GM23248 (cell line): ENCODE measurements at regions not wholly inside any gene's neighbourhood (a gene's known extent, or its start where the extent isn't known, plus 50 kb on each side); places are given as distances from the start of the nearest gene placed in this dataset.

Experiments
- EZH2 ChIP-seq: fragments of 200-600 bp; sonication (generic); IDR thresholded peaks from 2 replicates; pipeline ENCODE4 v1.6.1; 2018; ENCODE audit warnings: antibody characterized with exemption, mild to moderate bottlenecking; ENCODE audit not compliant: insufficient read depth, poor library complexity, severe bottlenecking
- EZH2phosphoT487 ChIP-seq: fragments of 200-600 bp; sonication (generic); IDR thresholded peaks from 2 replicates; pipeline ENCODE4 v1.6.1; 2018; ENCODE audit warnings: antibody characterized with exemption, moderate library complexity, mild to moderate bottlenecking, low read depth; ENCODE audit not compliant: insufficient read depth

DNA sequence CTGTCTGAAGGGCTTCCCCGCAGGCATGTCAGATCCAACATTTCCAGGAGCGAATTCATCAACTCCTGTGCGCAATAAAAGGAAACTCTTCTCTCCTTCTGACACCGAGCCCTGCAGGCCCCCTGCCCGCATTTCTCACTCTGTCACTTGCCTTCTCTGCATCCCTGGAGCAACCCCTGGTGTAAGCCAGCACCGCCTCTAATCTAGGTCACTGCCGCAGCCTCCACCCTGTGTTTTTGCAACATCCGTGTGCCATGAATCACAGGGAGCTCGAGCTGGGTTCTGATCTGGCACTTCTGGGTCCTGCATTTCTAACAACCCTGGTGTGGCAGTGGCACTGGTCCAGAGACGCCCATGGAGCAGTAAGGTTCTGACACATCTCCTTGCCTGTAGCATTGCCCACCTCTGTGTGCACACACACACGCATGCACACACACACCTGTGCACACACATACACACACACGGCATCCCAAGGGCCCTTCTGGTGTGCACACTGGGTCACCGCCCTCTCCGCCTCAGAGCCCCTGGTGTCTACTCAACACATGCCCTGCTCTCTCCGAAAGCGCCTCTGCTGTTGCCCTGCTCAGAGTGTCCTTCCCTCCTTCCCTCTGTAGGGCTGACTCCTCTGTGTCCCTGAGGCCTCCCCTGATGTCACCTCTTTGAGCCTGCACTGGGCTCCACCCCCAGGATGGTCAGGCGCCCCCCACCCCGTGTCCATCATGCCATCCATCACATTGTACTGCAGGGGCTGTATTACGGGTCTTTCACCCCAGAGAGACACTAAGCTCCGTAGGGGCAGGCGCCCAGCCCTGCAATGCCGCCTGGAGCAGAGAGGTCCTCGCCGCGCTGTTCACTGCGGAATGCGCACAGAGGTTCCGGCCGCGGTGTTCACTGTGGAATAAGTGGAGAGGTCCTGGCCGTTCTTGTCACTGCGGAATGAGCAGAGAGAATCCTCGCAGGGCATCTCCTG lies 111.4 kb upstream of the SFSWAP start:
- TF ChIP-seq EZH2phosphoT487, result no peak
- no peak for TF ChIP-seq EZH2
